ENCODE measurements at regions not wholly inside any gene's neighbourhood (a gene's known extent, or its start where the extent isn't known, plus 50 kb on each side); places are given as distances from the start of the nearest gene placed in this dataset.
A peak's percentile ranks its signal among the peaks of the same experiment; 100 is the strongest.

DNA sequence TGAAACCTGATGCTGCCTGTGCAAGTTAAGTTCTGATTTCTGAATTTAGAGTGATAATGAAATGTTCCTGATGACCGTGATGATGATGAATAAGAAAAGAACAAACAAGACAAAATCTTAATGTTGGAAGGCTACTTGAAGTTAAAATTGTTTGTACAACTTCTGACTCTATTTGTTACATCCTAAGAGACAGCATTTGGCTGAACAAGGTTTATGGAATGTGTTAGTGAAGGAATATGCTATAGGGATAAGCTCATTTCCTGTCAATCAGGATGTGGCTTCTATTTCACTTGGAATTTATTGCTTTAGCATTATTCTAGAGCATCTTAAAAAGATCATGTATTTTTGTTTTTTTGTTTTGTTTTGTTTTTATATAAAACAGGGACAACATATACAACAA is 267.5 kb downstream of the FAT4 start:
- Histone ChIP-seq H3K27ac (ENCODE audit: insufficient read depth, low read depth, low read length) (peak overlapping the region; percentile 57), H3K36me3 (ENCODE audit: control insufficient read depth in 2 of 2, extremely low read depth in 1 of 2, insufficient read depth in 2 of 2, low read length in 2 of 2) (no peaks in the 10 kb centered on the region), H3K4me2 (ENCODE audit: insufficient read depth, low read length) (peak overlapping the region; percentile 49), H3K27me3 (ENCODE audit: control insufficient read depth in 2 of 2, insufficient read depth in 2 of 2, low read length in 2 of 2) (no peaks in the 10 kb centered on the region), H3K9ac (replicated peaks; ENCODE audit: extremely low read depth, insufficient read depth, low read length) (no peak overlapping the region), H3K79me2 (ENCODE audit: control insufficient read depth, insufficient read depth, low read length) (no peaks in the 10 kb centered on the region), H3K4me1 (ENCODE audit: control insufficient read depth, extremely low read depth, insufficient read depth, low read length) (peaks cover 11% of the 10 kb centered on the region), H2AFZ (ENCODE audit: low read depth, low read length) (peak overlapping the region; percentile 54), H4K20me1 (replicated peaks; ENCODE audit: control insufficient read depth, extremely low read depth, insufficient read depth, low read length) (no peaks in the 10 kb centered on the region), H3K4me3 (replicated peaks in 1 of 3; ENCODE audit: insufficient read depth in 1 of 3, low read depth in 1 of 3, low read length in 3 of 3) (no peak overlapping the region), H3K9me3 (replicated peaks; ENCODE audit: control insufficient read depth, insufficient read depth, low read length) (no peaks in the 10 kb centered on the region), H3K9me1 (replicated peaks; ENCODE audit: control insufficient read depth, extremely low read depth, insufficient read depth, low read length) (no peaks in the 10 kb centered on the region)
- intact Hi-C loops (cut with micrococcal nuclease), result loop anchor here (2.0 kb wide), 1 partner anchor 158 kb away; no protein-coding TSS in a partner anchor
- dilution Hi-C loops (cut with MboI; ENCODE audit: extremely low pct_ligation_motif_present, low sequenced_read_pairs), result no loop called here
- no TSS peak for BruUV-seq (replicated peaks)
- ChIA-PET CTCF (interaction anchor here (1.0 kb wide), 1 partner anchor 199 kb away, joined by 5 read pairs; no protein-coding TSS in a partner anchor), POLR2A (no interaction called here)
- FAIRE-seq, result peak; percentile 77
- peak; percentile 55 for DNase-seq (ENCODE audit: low read depth, low spot score)
- TF ChIP-seq EZH2 (IDR thresholded peaks at IDR 0.05; ENCODE audit: borderline replicate concordance, low read depth, low read length, severe bottlenecking) (no peak), FOS (IDR thresholded peaks at IDR 0.05; ENCODE audit: borderline replicate concordance, insufficient read depth, low read length) (peak; percentile 33)

DNA sequence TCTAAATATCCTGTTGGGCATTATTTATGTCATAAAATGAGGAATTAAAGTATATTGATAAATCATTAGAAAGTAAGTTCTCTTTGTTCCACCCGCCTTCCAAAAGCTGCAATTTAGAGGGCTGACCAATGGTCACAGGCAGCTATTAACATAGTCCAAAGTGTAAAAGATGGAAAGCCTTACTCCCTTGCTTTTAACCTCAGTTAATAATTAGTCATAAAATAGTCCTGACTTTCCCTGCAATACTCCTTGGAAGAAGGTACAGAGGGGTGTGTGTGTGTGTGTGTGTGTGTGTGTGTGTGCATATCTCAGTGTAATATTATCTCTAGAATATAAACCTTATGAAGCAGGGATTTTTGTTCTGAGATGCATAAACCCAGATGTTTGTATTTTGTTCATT is 275.4 kb downstream of the FAT4 start:
- peak overlapping the region; percentile 34 for H2AFZ ChIP-seq (ENCODE audit: low read depth, low read length)
- ChIA-PET CTCF (interaction anchor here (1.5 kb wide), 1 partner anchor 12 kb away, joined by 5 read pairs; no protein-coding TSS in a partner anchor), POLR2A (no interaction called here)
- H3K9ac ChIP-seq (replicated peaks; ENCODE audit: extremely low read depth, insufficient read depth, low read length), result no peak overlapping the region
- no peaks in the 10 kb centered on the region for H3K27me3 ChIP-seq (ENCODE audit: control insufficient read depth in 2 of 2, insufficient read depth in 2 of 2, low read length in 2 of 2)
- TF ChIP-seq GATA2 (IDR thresholded peaks at IDR 0.05; ENCODE audit: insufficient read depth, insufficient read length, low read depth, low read length) (no peak), FOS (IDR thresholded peaks at IDR 0.05; ENCODE audit: borderline replicate concordance, insufficient read depth, low read length) (no peak), EZH2 (IDR thresholded peaks at IDR 0.05; ENCODE audit: borderline replicate concordance, low read depth, low read length, severe bottlenecking) (no peak), JUN (IDR thresholded peaks at IDR 0.05; ENCODE audit: borderline replicate concordance, insufficient read depth, insufficient read length, low read depth) (no peak), POLR2A (IDR thresholded peaks at IDR 0.05; ENCODE audit: low read depth, low read length) (no peak), POLR2AphosphoS5 (IDR thresholded peaks at IDR 0.05; ENCODE audit: insufficient read depth, low read depth, low read length) (no peak), MYC (IDR thresholded peaks at IDR 0.05; ENCODE audit: low read depth, low read length) (no peak)
- TF ChIP-seq, protein P1, sequence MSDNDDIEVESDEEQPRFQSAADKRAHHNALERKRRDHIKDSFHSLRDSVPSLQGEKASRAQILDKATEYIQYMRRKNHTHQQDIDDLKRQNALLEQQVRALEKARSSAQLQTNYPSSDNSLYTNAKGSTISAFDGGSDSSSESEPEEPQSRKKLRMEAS (IDR thresholded peaks at IDR 0.05; ENCODE audit: insufficient read depth, insufficient read length), result no peak
- TF ChIP-seq, protein P2, sequence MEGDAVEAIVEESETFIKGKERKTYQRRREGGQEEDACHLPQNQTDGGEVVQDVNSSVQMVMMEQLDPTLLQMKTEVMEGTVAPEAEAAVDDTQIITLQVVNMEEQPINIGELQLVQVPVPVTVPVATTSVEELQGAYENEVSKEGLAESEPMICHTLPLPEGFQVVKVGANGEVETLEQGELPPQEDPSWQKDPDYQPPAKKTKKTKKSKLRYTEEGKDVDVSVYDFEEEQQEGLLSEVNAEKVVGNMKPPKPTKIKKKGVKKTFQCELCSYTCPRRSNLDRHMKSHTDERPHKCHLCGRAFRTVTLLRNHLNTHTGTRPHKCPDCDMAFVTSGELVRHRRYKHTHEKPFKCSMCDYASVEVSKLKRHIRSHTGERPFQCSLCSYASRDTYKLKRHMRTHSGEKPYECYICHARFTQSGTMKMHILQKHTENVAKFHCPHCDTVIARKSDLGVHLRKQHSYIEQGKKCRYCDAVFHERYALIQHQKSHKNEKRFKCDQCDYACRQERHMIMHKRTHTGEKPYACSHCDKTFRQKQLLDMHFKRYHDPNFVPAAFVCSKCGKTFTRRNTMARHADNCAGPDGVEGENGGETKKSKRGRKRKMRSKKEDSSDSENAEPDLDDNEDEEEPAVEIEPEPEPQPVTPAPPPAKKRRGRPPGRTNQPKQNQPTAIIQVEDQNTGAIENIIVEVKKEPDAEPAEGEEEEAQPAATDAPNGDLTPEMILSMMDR (IDR thresholded peaks at IDR 0.05; ENCODE audit: extremely low read depth in 1 of 2, insufficient read depth in 1 of 2, low read depth in 1 of 2, low read length in 2 of 2), result no peak
- intact Hi-C loops (cut with micrococcal nuclease) (no loop called here), dilution Hi-C loops (cut with MboI; ENCODE audit: extremely low pct_ligation_motif_present, low sequenced_read_pairs) (no loop called here)
- no peak for DNase-seq (ENCODE audit: low read depth, low spot score)
- H4K20me1 ChIP-seq (replicated peaks; ENCODE audit: control insufficient read depth, extremely low read depth, insufficient read depth, low read length), result no peaks in the 10 kb centered on the region
- no peaks in the 10 kb centered on the region for H3K9me3 ChIP-seq (replicated peaks; ENCODE audit: control insufficient read depth, insufficient read depth, low read length)
- no peak overlapping the region for H3K4me3 ChIP-seq (replicated peaks in 1 of 3; ENCODE audit: insufficient read depth in 1 of 3, low read depth in 1 of 3, low read length in 3 of 3)
- no peak overlapping the region for H3K27ac ChIP-seq (ENCODE audit: insufficient read depth, low read depth, low read length)
- H3K4me1 ChIP-seq (ENCODE audit: control insufficient read depth, extremely low read depth, insufficient read depth, low read length), result no peaks in the 10 kb centered on the region
- no peaks in the 10 kb centered on the region for H3K79me2 ChIP-seq (ENCODE audit: control insufficient read depth, insufficient read depth, low read length)
- H3K9me1 ChIP-seq (replicated peaks; ENCODE audit: control insufficient read depth, extremely low read depth, insufficient read depth, low read length), result no peaks in the 10 kb centered on the region
- BruUV-seq (replicated peaks), result no TSS peak
- H3K4me2 ChIP-seq (ENCODE audit: insufficient read depth, low read length), result no peak overlapping the region
- no peak for FAIRE-seq
- no peaks in the 10 kb centered on the region for H3K36me3 ChIP-seq (ENCODE audit: control insufficient read depth in 2 of 2, extremely low read depth in 1 of 2, insufficient read depth in 2 of 2, low read length in 2 of 2)
